NCI-H2107 (cell line): ENCODE measurements at regions not wholly inside any gene's neighbourhood (a gene's known extent, or its start where the extent isn't known, plus 50 kb on each side); places are given as distances from the start of the nearest gene placed in this dataset.
"Not testable (repeated sequence)": the region's sequence is repeated elsewhere in the genome, so short reads cannot be mapped to it uniquely, and the experiment has no call there.

Experiments
- DNase-seq: peaks from one replicate; lab custom pipeline; 2025; lab: John Stamatoyannopoulos, UW

GRCh38 chr1:224028802-224029201, 85.1 kb upstream of the FBXO28 start:
- not testable (repeated sequence) for DNase-seq

- DNase-seq, result not testable (repeated sequence)
Measured at GRCh38 chr1:224023122-224023521, 90.8 kb upstream of the FBXO28 start.

- DNase-seq, result not testable (repeated sequence)
Measured at GRCh38 chr1:224022249-224022970, 91.5 kb upstream of the FBXO28 start.

GRCh38 chr1:224019866-224020265, 94.0 kb upstream of the FBXO28 start:
- not testable (repeated sequence) for DNase-seq

- not testable (repeated sequence) for DNase-seq
Measured at GRCh38 chr1:224015782-224016181, 98.1 kb upstream of the FBXO28 start.

GRCh38 chr1:224014330-224014649, 99.6 kb upstream of the FBXO28 start:
- DNase-seq, result no peak

GRCh38 chr1:224013626-224014329, 100.1 kb upstream of the FBXO28 start:
- DNase-seq, result not testable (repeated sequence)

GRCh38 chr1:224012807-224013434, 101.0 kb upstream of the FBXO28 start:
- DNase-seq, result not testable (repeated sequence)

- DNase-seq, result not testable (repeated sequence)
Measured at GRCh38 chr1:224012162-224012561, 101.7 kb upstream of the FBXO28 start.

GRCh38 chr1:224011751-224012150, 102.2 kb upstream of the FBXO28 start:
- not testable (repeated sequence) for DNase-seq

GRCh38 chr1:224011153-224011552, 102.8 kb upstream of the FBXO28 start:
- DNase-seq, result not testable (repeated sequence)

GRCh38 chr1:224005973-224006372, 107.9 kb upstream of the FBXO28 start:
- DNase-seq, result not testable (repeated sequence)

- not testable (repeated sequence) for DNase-seq
Measured at GRCh38 chr1:224004552-224005315, 109.2 kb upstream of the FBXO28 start.

- DNase-seq, result not testable (repeated sequence)
Measured at GRCh38 chr1:224003896-224004295, 110.0 kb upstream of the FBXO28 start.

GRCh38 chr1:224001757-224002156, 112.2 kb upstream of the FBXO28 start:
- not testable (repeated sequence) for DNase-seq

GRCh38 chr1:223999761-224000160, 114.2 kb upstream of the FBXO28 start:
- not testable (repeated sequence) for DNase-seq

- not testable (repeated sequence) for DNase-seq
Measured at GRCh38 chr1:223998676-223999455, 115.0 kb upstream of the FBXO28 start.

- DNase-seq, result not testable (repeated sequence)
Measured at GRCh38 chr1:223996376-223996775, 117.5 kb upstream of the FBXO28 start.

GRCh38 chr1:223992456-223993246, 121.3 kb upstream of the FBXO28 start:
- peak; percentile 99 for DNase-seq

GRCh38 chr1:223991297-223991857, 122.5 kb upstream of the FBXO28 start:
- DNase-seq, result not testable (repeated sequence)
